Liver (tissue), 8 donors: ENCODE measurements at regions not wholly inside any gene's neighbourhood (a gene's known extent, or its start where the extent isn't known, plus 50 kb on each side); places are given as distances from the start of the nearest gene placed in this dataset.

Experiments
- DNase-seq: peaks from one replicate; pipeline ENCODE4 v3.0.0-alpha.2; 2017; ENCODE audit warnings: low spot score
- H3K27ac ChIP-seq, 2 donors: one replicate each; pipeline ENCODE4 v1.7.0; 2013; ENCODE audit warnings: inconsistent platforms in 2 of 2, low read length in 2 of 2, control low read depth in 1 of 2, low read depth in 1 of 2, mild to moderate bottlenecking in 1 of 2
- H3K27me3 ChIP-seq, 4 donors: one replicate each; pipeline versions ENCODE4 v1.6.1 to v1.7.0; 2013; ENCODE audit warnings: low read length in 3 of 4, inconsistent platforms in 1 of 4, mild to moderate bottlenecking in 1 of 4, moderate library complexity in 1 of 4; ENCODE audit not compliant: control insufficient read depth in 4 of 4, insufficient read depth in 4 of 4
- H3K36me3 ChIP-seq, 4 donors: one replicate each; pipeline versions ENCODE4 v1.6.1 to v1.7.0; 2013; ENCODE audit warnings: low read length in 3 of 4, mild to moderate bottlenecking in 3 of 4, low read depth in 1 of 4, moderate library complexity in 1 of 4; ENCODE audit not compliant: control insufficient read depth in 4 of 4, insufficient read depth in 3 of 4
- H3K4me1 ChIP-seq, 4 donors: one replicate each; pipeline versions ENCODE4 v1.6.1 to v1.7.0; 2013; ENCODE audit warnings: low read length in 3 of 4, mild to moderate bottlenecking in 3 of 4, moderate library complexity in 1 of 4; ENCODE audit not compliant: control insufficient read depth in 4 of 4, insufficient read depth in 4 of 4
- H3K4me3 ChIP-seq, 3 donors: one replicate each; pipeline versions ENCODE4 v1.6.1 to v1.7.0; 2013; ENCODE audit warnings: low read length in 3 of 3, control low read depth in 1 of 3, low read depth in 1 of 3, mild to moderate bottlenecking in 1 of 3
- H3K9ac ChIP-seq, 2 donors: one replicate each; pipeline ENCODE4 v1.7.0; 2013; ENCODE audit warnings: low read length in 2 of 2, mild to moderate bottlenecking in 2 of 2, moderate library complexity in 2 of 2, control low read depth in 1 of 2, low read depth in 1 of 2
- H3K9me3 ChIP-seq, 4 donors: one replicate each; pipeline versions ENCODE4 v1.6.1 to v1.7.0; 2013; ENCODE audit warnings: low read length in 3 of 4; ENCODE audit not compliant: control insufficient read depth in 4 of 4
- EGR1 ChIP-seq, 2 donors: IDR thresholded peaks; 2 replicates each; pipeline ENCODE4 v1.6.1; 2016 to 2018; ENCODE audit warnings: antibody characterized with exemption in 2 of 2, low read depth in 2 of 2
- FOXA1 ChIP-seq: IDR thresholded peaks from 2 replicates; pipeline ENCODE4 v1.6.1; 2016; ENCODE audit warnings: antibody characterized with exemption
- FOXA2 ChIP-seq: IDR thresholded peaks from 2 replicates; pipeline ENCODE4 v1.6.1; 2016; ENCODE audit warnings: antibody characterized with exemption
- GABPA ChIP-seq, 2 donors: IDR thresholded peaks in 1 of 2; conservative IDR thresholded peaks in 1 of 2; 2 replicates each; pipeline ENCODE4 v1.6.1; 2016; ENCODE audit warnings: antibody characterized with exemption in 2 of 2, mild to moderate bottlenecking in 1 of 2, moderate library complexity in 1 of 2
- HNF4A ChIP-seq, 2 donors: conservative IDR thresholded peaks; 2 replicates each; pipeline ENCODE4 v1.6.1; 2016; ENCODE audit warnings: antibody characterized with exemption in 2 of 2, mild to moderate bottlenecking in 2 of 2
- HNF4G ChIP-seq: IDR thresholded peaks from 2 replicates; pipeline ENCODE4 v1.6.1; 2016; ENCODE audit warnings: antibody characterized with exemption
- JUND ChIP-seq, 2 donors: IDR thresholded peaks; 2 replicates each; pipeline ENCODE4 v1.6.1; 2016; ENCODE audit warnings: antibody characterized with exemption in 2 of 2
- NR2F2 ChIP-seq: IDR thresholded peaks from 2 replicates; pipeline ENCODE4 v1.6.1; 2016; ENCODE audit warnings: antibody characterized with exemption
- RAD21 ChIP-seq, 2 donors: IDR thresholded peaks; 2 replicates each; pipeline ENCODE4 v1.6.1; 2016; ENCODE audit warnings: antibody characterized with exemption in 2 of 2, mild to moderate bottlenecking in 2 of 2
- RXRA ChIP-seq, 2 donors: IDR thresholded peaks; 2 replicates each; pipeline ENCODE4 v1.6.1; 2017 to 2018; ENCODE audit warnings: antibody characterized with exemption in 2 of 2, mild to moderate bottlenecking in 1 of 2
- SP1 ChIP-seq: IDR thresholded peaks from 2 replicates; pipeline ENCODE4 v1.6.1; 2018; ENCODE audit warnings: antibody characterized with exemption, mild to moderate bottlenecking
- TAF1 ChIP-seq: conservative IDR thresholded peaks from 2 replicates; pipeline ENCODE4 v1.6.1; 2016; ENCODE audit warnings: antibody characterized with exemption, mild to moderate bottlenecking
- YY1 ChIP-seq: IDR thresholded peaks from 2 replicates; pipeline ENCODE4 v1.6.1; 2016; ENCODE audit warnings: antibody characterized with exemption, mild to moderate bottlenecking
- WGBS: extraction: QIAGEN DNeasy Blood & Tissue Kit; methylation state at CpG from one replicate; pipeline ENCODE4 v1.1.7; 2013; 5-methylcytosine and 5-hydroxymethylcytosine counted together
- TF ChIP-seq, protein P1 (sequence below): IDR thresholded peaks from 2 replicates; pipeline ENCODE4 v1.6.1; 2016; ENCODE audit warnings: antibody characterized with exemption
- TF ChIP-seq, protein P2 (sequence below): IDR thresholded peaks from 2 replicates; pipeline ENCODE4 v1.6.1; 2016; ENCODE audit warnings: antibody characterized with exemption, mild to moderate bottlenecking
- TF ChIP-seq, protein P3 (sequence below): IDR thresholded peaks from 2 replicates; pipeline ENCODE4 v1.6.1; 2016; ENCODE audit warnings: antibody characterized with exemption
- TF ChIP-seq, protein P4 (sequence below): IDR thresholded peaks from 2 replicates; pipeline ENCODE4 v1.6.1; 2016; ENCODE audit warnings: antibody characterized with exemption
- TF ChIP-seq, protein P5 (sequence below): fragments of 150-350 bp; IDR thresholded peaks from 2 replicates; pipeline ENCODE4 v1.5.1; 2017; ENCODE audit warnings: improper control_type of control experiment, low read depth, low read length; ENCODE audit not compliant: missing input control
- donor health status: healthy.
- donor health status: healthy.
- donor health status: healthy.
- donor health status: healthy.
- donor health status: healthy.

DNA sequence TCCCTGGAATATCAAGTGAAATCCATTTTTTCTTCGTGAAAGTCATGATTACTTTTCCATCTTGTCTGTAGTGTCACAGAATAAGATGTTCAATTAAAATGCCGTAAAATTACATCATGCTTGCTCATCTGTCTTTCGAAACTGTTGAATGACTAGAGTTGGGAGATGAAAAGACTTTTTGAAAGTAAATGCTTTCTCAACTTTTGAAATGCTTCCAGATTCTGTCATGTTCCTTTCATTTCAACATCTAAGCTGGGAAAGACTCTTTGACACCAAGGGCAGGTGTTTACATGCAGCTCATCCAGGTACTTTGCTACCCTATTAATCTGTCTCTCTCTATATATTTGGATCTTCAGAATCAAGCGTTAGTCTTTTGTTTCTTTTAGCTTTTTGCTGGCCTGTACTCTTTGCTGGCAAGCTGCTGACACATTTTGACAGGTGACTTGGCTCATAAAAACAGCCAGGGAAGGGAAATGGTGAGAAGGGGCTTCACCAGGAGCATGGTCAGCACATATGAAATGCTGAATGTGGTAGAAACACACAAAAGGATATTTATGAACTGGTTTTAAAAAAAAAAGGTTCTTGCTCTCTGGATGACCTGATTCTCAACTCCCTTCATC, 77.0 kb upstream of the METAP2 start:
- peak overlapping the region; percentile 55 to 63 for H3K27ac ChIP-seq
- 30% methylated on average over 4 of the region's 4 CpGs for WGBS
- TF ChIP-seq HNF4A (conservative IDR thresholded peaks at IDR 0.05) (peak; percentile 68 to 78), FOXA2 (peak; percentile 53), GABPA (IDR thresholded peaks at IDR 0.05 in 1 of 2, conservative IDR thresholded peaks at IDR 0.05 in 1 of 2) (no peak), RAD21 (IDR thresholded peaks at IDR 0.05) (peak; percentile 50), TAF1 (no peak), HNF4G (no peak), EGR1 (IDR thresholded peaks at IDR 0.05; ENCODE audit: low read depth in 2 of 2) (no peak), SP1 (peak; percentile 40), RXRA (IDR thresholded peaks at IDR 0.05) (peak; percentile 18 to 82), FOXA1 (no peak), NR2F2 (no peak), JUND (IDR thresholded peaks at IDR 0.05) (peak; percentile 76 to 84), YY1 (peak; percentile 72)
- TF ChIP-seq, protein P1, sequence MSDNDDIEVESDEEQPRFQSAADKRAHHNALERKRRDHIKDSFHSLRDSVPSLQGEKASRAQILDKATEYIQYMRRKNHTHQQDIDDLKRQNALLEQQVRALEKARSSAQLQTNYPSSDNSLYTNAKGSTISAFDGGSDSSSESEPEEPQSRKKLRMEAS, result peak; percentile 46
- TF ChIP-seq, protein P2, sequence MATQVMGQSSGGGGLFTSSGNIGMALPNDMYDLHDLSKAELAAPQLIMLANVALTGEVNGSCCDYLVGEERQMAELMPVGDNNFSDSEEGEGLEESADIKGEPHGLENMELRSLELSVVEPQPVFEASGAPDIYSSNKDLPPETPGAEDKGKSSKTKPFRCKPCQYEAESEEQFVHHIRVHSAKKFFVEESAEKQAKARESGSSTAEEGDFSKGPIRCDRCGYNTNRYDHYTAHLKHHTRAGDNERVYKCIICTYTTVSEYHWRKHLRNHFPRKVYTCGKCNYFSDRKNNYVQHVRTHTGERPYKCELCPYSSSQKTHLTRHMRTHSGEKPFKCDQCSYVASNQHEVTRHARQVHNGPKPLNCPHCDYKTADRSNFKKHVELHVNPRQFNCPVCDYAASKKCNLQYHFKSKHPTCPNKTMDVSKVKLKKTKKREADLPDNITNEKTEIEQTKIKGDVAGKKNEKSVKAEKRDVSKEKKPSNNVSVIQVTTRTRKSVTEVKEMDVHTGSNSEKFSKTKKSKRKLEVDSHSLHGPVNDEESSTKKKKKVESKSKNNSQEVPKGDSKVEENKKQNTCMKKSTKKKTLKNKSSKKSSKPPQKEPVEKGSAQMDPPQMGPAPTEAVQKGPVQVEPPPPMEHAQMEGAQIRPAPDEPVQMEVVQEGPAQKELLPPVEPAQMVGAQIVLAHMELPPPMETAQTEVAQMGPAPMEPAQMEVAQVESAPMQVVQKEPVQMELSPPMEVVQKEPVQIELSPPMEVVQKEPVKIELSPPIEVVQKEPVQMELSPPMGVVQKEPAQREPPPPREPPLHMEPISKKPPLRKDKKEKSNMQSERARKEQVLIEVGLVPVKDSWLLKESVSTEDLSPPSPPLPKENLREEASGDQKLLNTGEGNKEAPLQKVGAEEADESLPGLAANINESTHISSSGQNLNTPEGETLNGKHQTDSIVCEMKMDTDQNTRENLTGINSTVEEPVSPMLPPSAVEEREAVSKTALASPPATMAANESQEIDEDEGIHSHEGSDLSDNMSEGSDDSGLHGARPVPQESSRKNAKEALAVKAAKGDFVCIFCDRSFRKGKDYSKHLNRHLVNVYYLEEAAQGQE, result no peak
- TF ChIP-seq, protein P3, sequence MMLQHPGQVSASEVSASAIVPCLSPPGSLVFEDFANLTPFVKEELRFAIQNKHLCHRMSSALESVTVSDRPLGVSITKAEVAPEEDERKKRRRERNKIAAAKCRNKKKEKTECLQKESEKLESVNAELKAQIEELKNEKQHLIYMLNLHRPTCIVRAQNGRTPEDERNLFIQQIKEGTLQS, result peak; percentile 89
- TF ChIP-seq, protein P4, sequence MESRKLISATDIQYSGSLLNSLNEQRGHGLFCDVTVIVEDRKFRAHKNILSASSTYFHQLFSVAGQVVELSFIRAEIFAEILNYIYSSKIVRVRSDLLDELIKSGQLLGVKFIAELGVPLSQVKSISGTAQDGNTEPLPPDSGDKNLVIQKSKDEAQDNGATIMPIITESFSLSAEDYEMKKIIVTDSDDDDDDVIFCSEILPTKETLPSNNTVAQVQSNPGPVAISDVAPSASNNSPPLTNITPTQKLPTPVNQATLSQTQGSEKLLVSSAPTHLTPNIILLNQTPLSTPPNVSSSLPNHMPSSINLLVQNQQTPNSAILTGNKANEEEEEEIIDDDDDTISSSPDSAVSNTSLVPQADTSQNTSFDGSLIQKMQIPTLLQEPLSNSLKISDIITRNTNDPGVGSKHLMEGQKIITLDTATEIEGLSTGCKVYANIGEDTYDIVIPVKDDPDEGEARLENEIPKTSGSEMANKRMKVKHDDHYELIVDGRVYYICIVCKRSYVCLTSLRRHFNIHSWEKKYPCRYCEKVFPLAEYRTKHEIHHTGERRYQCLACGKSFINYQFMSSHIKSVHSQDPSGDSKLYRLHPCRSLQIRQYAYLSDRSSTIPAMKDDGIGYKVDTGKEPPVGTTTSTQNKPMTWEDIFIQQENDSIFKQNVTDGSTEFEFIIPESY, result peak; percentile 80
- TF ChIP-seq, protein P5, sequence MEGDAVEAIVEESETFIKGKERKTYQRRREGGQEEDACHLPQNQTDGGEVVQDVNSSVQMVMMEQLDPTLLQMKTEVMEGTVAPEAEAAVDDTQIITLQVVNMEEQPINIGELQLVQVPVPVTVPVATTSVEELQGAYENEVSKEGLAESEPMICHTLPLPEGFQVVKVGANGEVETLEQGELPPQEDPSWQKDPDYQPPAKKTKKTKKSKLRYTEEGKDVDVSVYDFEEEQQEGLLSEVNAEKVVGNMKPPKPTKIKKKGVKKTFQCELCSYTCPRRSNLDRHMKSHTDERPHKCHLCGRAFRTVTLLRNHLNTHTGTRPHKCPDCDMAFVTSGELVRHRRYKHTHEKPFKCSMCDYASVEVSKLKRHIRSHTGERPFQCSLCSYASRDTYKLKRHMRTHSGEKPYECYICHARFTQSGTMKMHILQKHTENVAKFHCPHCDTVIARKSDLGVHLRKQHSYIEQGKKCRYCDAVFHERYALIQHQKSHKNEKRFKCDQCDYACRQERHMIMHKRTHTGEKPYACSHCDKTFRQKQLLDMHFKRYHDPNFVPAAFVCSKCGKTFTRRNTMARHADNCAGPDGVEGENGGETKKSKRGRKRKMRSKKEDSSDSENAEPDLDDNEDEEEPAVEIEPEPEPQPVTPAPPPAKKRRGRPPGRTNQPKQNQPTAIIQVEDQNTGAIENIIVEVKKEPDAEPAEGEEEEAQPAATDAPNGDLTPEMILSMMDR, result no peak
- no peak overlapping the region for H3K9ac ChIP-seq
- no peaks in the 10 kb centered on the region for H3K36me3 ChIP-seq
- no peaks in the 10 kb centered on the region for H3K27me3 ChIP-seq
- DNase-seq, result no peak
- H3K4me1 ChIP-seq, result peaks cover 2 to 8% (median 3%) of the 10 kb centered on the region in 4 donors
- no peak overlapping the region for H3K4me3 ChIP-seq
- H3K9me3 ChIP-seq, result no peaks in the 10 kb centered on the region
